SW480 (cell line): ENCODE measurements at regions not wholly inside any gene's neighbourhood (a gene's known extent, or its start where the extent isn't known, plus 50 kb on each side); places are given as distances from the start of the nearest gene placed in this dataset.
"Not testable (repeated sequence)": the region's sequence is repeated elsewhere in the genome, so short reads cannot be mapped to it uniquely, and the experiment has no call there.

Experiments used
- DNase-seq: peaks from one replicate; pipeline ENCODE4 v3.0.0-alpha.2; 2016; ENCODE audit warnings: low spot score

DNA sequence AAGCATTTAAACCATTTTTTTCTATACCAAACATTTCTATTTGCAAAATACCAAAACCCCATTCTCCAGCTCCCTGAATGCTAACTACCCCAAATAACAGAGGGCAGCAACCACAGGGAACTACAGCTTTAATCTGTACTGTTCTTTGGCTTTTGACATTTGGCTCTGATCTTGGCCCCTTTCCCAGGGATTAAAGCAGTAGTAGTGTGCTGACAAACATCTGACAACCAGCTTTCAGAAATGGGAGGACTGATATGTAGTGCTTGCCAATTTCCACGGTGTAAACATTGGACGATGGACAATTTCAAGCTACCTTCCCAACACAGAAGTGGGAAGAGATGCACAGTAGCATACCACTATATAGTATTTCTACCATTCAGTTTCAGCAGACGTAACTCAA is 88.4 kb upstream of the TEAD1 start:
- no peak for DNase-seq

DNA sequence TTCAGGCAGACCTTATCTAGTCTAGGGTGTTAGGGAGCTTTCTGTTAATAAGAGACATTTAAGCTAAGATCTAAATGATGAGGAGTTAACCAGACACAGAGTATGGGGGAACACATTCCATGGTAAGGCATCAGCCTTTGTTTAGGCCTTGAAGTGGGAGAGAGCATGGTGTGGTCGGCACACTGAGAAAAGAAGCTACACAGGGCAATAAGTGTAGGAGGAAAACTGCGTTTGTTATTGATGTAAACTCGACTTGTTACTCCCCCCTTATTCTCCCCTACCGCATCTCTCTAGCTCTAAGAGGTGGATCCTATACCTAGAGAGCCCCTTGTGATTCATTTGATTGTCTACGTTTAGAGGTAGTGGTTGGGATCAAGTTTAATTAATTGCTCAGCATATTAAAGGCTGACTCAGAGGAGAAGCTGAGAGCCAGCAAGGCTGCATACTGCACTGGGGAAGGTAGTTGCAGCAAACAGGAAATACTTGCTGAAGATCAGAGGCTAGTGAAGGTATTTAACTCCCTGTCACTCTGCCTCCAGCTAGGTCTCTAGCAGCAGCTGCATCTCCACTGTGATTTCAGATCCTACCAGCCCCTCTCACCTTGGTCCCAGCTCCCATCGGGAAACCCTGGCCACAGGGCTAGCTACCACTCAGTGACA is 86.8 kb upstream of the TEAD1 start:
- peak; percentile 16 for DNase-seq

DNA sequence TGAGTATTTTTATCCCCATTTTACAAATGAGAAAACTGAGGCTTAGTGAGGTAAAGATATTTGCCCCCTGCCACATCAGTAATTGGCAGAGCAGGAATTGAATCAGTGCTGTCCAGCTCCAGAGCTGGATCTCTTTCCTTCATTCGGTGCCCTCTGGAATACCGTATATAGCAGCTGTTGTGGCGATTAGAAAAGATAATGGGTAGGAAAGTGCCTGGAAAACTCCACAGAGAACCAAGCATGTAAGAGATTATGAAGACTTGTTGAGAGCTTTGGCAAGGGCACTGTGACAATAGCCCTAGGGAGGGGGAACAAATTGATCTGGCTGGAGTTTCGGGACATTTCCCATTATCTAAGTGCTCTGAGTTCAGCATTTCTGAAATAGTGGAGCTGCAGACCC is 82.5 kb upstream of the TEAD1 start:
- no peak for DNase-seq

DNA sequence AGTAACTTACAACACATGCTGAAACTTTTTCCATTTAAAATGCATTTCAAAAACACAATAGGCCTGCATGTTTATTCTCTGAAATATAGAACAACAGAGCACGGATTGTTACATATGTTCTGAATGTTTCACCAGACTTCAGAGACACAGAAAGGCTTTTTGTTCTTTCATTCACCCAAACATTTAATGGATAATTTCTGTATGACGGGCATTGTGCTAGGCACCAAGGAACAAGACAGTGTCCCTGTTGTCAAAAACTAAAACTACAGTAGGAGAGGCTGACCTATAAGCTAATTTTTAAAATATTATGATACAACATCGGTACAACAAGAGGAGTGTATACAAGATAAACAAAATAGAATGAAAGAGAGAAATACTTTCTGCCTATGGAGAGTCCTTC is 81.9 kb upstream of the TEAD1 start:
- DNase-seq, result no peak

DNA sequence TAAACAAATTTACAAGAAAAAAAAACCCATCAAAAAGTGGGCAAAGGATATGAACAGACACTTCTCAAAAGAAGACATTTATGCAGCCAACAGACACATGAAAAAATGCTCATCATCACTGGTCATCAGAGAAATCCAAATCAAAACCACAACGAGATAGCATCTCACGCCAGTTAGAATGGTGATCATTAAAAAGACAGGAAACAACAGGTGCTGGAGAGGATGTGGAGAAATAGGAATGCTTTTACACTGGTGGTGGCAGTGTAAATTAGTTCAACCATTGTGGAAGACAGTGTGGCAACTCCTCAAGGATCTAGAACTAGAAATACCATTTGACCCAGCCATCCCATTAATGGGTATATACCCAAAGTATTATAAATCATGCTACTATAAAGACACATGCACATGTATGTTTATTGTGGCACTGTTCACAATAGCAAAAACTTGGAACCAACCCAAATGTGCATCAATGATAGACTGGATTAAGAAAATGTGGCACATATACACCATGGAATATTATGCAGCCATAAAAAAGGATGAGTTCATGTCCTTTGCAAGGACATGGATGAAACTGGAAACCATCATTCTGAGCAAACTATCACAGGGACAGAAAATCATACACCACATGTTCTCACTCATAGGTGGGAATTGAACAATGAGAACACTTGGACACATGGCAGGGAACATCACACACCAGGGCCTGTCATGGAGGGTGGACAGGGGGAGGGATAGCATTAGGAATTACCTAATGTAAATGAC is 79.0 kb upstream of the TEAD1 start:
- DNase-seq, result not testable (repeated sequence)

DNA sequence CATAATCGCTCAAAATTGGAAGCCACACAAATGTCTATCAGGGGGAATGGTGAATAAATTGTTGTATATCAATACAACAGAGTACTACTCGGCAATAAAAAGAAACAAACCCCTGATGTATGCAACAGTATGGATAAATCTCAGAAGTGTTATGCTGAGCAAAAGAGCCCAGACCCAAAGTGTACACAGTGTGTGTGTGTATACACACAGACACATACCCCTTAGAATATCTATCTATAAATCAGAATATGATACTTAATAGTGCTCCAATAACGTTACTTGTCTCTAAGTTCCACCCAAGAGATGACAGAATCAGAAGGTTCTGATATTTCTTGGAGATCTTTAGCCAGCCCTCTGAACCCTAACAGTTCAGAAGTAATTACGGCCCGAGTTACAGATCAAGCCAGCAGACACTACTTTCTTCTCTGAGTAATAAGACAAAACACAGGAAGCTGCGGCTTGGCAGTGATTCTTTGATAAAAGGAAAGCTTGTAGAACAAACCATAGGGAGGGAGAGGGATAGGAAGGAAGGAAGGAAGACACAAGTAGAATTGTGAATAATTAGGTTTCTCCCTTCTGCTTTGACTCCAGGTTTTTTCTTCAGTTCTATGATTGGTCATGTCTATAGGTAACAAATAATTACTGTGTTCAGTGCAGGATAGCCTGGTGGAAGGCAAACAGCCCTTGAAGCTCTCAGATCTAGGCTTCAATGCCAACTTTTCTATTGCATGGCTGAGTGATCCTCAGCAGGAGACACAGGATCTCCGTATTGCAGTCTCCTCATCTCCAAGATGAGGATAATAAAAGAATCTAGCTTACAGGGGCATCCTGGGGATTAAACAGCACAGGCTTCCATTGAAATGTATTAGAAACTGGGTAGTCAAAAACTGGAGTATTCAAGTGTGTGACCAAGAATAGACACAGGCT is 75.6 kb upstream of the TEAD1 start:
- DNase-seq, result no peak

DNA sequence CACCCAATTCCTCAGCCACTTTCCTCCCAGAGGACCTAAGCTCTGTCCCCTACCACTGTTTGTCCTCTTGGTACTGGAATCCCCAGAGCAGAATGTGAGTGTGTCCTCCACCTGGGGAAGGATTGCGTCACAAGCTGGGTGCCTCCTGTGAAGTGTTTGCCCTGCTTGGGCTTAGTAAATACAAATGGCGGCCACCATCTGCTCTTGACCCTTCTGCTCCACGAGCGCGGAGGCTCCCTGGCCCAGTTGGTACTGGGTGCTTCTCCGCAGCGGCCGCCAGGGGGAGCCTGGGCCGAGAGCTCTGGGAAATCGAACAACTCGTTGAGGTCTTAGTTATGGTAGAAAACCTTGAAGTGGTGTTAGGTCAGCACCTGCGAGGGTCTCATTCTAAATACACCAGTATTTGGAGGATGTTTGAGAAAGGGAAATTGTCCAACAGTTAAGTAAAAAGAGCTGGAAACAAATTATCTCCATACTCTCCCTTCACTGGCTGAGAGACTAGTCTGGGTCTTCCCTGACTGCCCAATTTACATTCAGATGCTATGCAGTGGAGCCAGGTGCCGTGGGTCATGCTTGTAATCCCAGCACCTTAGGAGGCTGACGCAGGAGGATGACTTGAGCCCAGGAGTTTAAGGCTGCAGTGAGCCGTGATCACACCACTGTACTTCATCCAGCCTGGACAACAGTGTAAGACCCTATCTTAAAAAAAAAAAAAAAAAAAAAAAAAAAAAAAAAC is 74.6 kb upstream of the TEAD1 start:
- peak; percentile 5 for DNase-seq

DNA sequence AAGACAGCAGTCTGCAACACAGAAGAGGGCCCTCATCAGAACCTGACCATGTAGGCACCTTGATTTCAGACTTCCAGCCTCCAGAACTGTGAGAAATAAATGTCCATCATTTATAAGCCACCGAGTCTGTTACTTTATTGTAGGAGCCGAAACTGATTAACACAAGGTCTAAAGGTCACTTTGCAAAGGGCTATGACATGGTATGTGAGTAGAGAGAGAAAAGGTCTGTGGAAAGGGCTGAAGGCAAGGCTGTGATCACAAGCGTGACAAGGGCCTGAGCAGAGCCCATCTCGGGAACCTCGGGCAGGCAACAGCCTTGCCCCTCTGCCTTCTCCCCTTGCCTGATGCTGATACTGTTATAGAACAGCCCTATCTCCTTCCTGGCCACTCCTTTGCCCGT is 73.4 kb upstream of the TEAD1 start:
- DNase-seq, result peak; percentile 38

DNA sequence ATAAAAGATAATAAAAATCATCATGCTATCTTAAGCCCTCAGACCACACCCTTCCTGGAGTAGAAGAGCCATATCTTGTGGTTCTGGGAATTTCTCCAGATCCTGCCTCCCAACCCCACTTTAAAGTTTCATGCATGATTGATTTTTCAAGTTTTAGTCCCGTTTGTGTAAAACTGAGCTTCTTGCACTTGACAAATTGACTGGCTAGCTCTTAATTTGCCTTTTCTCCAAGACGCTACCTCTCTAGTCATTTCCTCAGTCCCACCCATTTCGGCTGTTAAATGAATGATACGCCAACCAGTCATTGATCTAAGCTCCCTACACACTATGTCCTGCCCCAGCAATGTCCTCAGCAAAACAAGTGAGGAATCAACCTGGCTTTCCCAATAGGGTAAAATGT is 71.8 kb upstream of the TEAD1 start:
- DNase-seq, result no peak

DNA sequence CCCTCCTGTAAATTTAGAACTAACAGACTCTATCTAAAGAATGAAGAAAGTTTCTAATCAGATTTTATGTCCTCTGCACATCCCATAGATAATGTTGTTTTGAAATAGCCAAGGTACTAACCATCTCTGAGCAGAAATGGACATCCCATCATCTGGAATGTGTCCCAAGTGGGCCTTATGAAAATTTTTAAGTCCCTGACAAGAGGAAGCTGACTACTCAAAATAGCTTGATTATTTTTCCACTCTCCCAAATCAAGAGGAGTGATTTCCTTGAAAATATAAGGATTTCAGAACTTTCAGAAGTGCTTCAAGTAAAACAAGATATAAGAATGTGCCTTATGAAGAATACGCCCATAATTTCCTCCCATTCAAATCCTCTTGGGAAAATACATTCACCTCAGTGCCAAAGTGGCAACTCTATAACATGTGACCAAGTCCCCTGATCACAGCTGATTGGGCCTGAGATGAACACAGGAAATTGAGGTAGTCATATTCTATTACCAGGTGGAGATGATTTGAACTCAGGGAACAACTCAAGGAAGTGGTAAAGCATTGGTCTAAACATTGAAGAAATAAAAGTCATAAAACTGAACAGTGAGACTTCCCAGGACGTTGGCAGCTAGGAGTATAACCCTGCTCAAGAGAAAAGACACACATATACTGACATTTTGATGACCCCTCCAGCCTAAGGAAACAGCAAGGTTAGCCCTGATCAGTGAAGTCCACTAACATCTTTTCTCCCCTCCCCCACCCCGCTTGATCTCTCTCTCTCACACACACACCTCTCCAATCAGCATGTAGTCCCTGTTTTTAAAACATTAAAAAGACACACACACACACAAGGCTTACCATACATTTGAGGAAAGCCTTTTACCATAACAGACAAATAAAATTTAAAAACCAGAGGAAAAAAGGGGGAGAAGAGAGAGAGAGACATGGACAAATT is 70.8 kb upstream of the TEAD1 start:
- DNase-seq, result no peak

DNA sequence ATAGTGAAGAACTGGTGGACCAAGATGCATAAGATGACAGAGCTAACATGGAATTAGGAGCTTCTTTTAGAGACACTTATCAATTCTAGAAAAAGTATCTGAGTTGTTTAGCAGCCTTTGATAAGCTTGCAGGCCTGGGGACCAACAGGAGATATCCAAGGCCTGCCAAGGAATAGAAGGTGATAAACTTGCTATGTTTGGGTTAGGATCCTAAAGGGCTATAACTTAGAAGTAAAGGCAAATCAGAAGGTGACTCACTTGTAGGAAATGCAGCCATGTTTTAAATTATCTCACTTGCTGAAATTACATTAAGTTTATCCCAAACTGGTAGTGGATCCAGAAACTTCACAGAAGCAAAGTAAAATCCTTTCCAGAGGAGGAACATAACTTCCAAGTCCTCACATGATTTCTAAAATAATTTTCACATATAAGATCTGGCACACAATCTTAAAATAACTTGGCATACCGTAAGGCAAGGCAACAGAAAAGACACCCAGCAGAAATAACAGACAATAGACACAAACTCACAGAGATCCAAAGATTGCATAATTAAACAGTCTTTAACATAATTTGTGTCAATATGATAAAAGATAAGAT is 69.6 kb upstream of the TEAD1 start:
- no peak for DNase-seq

DNA sequence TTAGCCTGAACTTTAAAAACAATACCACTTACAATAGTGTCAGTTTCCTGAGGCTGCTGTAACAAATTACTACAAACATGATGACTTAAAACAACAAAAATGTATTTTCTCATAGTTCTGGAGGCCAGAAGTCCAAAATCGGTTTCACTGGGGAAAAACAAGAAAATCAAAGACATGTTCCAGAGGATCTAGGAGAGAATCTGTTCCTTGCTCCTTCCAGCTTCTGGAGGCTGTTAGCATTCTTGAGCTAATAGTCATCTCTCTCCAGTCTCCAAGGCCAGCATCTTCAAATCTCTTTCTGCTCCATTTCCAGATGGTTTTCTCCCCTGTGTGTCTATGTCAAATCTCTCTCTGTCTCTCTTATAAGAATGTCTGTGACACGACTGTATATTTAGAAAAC is 67.6 kb upstream of the TEAD1 start:
- no peak for DNase-seq

DNA sequence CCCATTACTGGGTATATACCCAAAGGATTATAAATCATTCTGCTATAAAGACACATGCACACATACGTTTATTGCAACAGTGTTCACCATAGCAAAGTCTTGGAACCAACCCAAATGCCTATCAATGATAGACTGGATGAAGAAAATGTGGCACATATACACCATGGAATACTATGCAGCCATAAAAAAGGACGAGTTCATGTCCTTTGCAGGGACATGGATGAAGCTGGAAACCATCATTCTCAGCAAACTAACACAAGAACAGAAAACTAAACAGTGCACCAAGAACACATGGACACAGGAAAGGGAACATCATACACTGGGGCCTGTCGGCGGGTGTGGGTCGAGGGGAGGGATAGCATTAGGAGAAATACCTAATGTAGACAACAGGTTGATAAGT is 65.5 kb upstream of the TEAD1 start:
- DNase-seq, result not testable (repeated sequence)

DNA sequence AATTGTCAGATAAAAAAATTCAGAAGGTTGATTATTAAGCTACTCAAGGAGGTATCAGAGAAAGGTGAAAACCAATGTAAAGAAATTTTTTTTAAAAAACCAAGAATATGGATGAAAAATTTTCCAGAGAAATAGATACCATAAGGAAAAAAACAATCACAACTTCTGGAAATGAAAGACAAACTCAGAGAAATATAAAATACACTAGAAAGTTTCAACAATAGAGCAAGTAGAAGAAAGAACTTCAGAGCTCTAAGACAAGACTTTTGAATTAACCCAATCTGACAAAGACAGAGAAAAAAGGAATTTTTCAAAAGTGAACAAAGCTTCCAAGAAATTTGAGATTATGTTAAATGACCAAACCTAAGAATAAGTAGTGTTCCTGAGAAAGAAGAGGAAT is 62.9 kb upstream of the TEAD1 start:
- no peak for DNase-seq

DNA sequence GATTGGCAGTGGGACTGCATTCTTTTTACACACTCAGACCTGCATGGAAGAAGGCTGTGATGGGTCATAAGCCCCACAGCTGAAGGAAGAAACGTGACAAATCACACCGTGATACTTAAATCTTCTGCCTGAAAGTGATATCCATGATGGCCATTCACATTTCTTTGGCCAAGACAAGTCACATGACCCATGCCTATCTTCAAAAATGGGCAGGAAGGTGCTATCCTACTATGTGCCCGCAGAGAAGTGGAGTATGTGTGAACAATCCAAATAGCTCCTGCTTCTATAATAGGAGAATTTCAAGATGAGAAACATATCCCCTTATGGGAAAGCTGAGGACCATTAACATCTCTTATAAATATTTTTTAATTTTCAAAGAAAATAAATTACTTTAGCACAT is 56.6 kb upstream of the TEAD1 start:
- no peak for DNase-seq

DNA sequence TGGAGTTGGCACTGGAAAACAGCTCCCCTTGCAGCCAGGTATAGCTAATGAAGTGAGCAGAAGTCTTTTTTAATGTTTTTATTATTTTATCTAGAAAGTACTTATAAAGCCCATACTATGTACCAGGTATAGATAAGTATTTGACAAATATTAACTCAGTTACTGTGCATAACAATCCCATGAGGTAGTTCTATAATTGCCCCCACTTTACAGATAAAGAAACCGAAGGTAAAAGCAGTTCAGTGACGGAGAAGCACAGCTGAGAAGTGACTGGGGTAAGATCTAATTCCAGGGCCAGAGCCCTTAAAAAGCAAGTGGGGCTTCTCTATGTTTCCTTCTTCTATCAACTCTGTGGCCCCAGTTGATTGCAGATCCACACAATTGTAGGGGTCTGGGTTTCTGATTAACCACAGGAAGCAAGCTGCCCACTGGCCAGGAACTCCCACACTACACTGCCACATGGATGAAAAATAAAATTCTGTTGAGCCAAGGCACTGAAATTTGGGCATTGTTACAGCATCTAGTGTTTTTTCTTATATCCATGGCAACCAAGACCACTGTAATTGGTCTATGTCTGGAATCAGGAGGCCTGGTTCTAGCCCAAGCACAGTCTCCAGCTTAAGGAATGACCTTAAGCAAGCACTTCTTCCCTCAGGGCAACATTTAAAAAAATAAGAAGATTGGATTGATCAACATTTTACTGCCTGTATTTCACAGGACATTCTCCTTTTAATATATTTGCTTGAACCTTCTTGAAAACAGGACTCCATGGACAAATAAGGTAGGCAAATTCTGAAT is 55.3 kb upstream of the TEAD1 start:
- no peak for DNase-seq

DNA sequence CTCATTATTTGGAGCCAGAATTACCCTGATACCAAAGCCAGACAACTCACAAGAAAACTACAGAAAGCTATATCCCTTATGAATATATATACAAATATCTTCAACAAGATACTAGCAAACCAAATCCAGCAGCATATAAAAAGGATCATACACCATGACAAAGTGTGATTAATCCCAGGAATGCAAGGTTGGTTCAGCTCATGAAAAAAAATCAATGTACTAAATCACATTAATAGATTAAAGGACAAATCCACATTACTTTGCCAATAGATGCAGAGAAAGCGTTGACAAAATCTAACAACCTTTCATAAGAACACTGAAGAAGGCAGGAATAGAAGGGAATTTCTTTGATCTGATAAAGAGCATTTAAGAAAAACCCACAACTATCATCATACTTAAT is 50.4 kb upstream of the TEAD1 start:
- no peak for DNase-seq
